ENCODE measurements at regions not wholly inside any gene's neighbourhood (a gene's known extent, or its start where the extent isn't known, plus 50 kb on each side); places are given as distances from the start of the nearest gene placed in this dataset.
"Not testable (repeated sequence)": the region's sequence is repeated elsewhere in the genome, so short reads cannot be mapped to it uniquely, and the experiment has no call there.

GRCh38 chr4:173735585-173735984 lies 205.6 kb upstream of the HAND2 start:
- H3K9me3 ChIP-seq: no peaks in the 10 kb centered on the region
- H3K27me3 ChIP-seq: no peaks in the 10 kb centered on the region
- no peaks in the 10 kb centered on the region for H3K4me1 ChIP-seq
- no peaks in the 10 kb centered on the region for H3K36me3 ChIP-seq
- ATAC-seq: no peak
- intact Hi-C loops (cut with DNase I): no loop called here
- TF ChIP-seq CTCF (IDR thresholded peaks at IDR 0.05) (no peak), POLR2A (IDR thresholded peaks at IDR 0.05) (no peak)
- no peak overlapping the region for H3K4me3 ChIP-seq
- DNase-seq: no peak
- 49% methylated on average over 4 of the region's 4 CpGs for WGBS (ENCODE audit: insufficient coverage, low coverage, low lambda C conversion rate, missing lambda C conversion rate)
- H3K27ac ChIP-seq: no peak overlapping the region

GRCh38 chr4:173735049-173735448 lies 205.0 kb upstream of the HAND2 start:
- H3K27me3 ChIP-seq: no peaks in the 10 kb centered on the region
- DNase-seq: no peak
- intact Hi-C loops (cut with DNase I): no loop called here
- no peak overlapping the region for H3K27ac ChIP-seq
- H3K9me3 ChIP-seq: no peaks in the 10 kb centered on the region
- no peaks in the 10 kb centered on the region for H3K36me3 ChIP-seq
- no peak overlapping the region for H3K4me3 ChIP-seq
- TF ChIP-seq CTCF (IDR thresholded peaks at IDR 0.05): no peak
- no peak for TF ChIP-seq POLR2A (IDR thresholded peaks at IDR 0.05)
- H3K4me1 ChIP-seq: no peaks in the 10 kb centered on the region
- ATAC-seq: no peak
- 37% methylated on average over 3 of the region's 3 CpGs for WGBS (ENCODE audit: insufficient coverage, low coverage, low lambda C conversion rate, missing lambda C conversion rate)

GRCh38 chr4:173731257-173731656 lies 201.2 kb upstream of the HAND2 start:
- no peak for ATAC-seq
- no peaks in the 10 kb centered on the region for H3K27me3 ChIP-seq
- no peaks in the 10 kb centered on the region for H3K36me3 ChIP-seq
- no peak for TF ChIP-seq CTCF (IDR thresholded peaks at IDR 0.05)
- TF ChIP-seq POLR2A (IDR thresholded peaks at IDR 0.05): no peak
- intact Hi-C loops (cut with DNase I): no loop called here
- no peaks in the 10 kb centered on the region for H3K9me3 ChIP-seq
- H3K27ac ChIP-seq: no peak overlapping the region
- 25% methylated on average over 1 of the region's 1 CpG for WGBS (ENCODE audit: insufficient coverage, low coverage, low lambda C conversion rate, missing lambda C conversion rate)
- DNase-seq: no peak
- H3K4me3 ChIP-seq: no peak overlapping the region
- no peaks in the 10 kb centered on the region for H3K4me1 ChIP-seq

GRCh38 chr4:173722075-173722474 lies 192.0 kb upstream of the HAND2 start:
- intact Hi-C loops (cut with DNase I): no loop called here

GRCh38 chr4:173718504-173718903 lies 188.5 kb upstream of the HAND2 start:
- H3K36me3 ChIP-seq; H3K4me1 ChIP-seq; H3K9me3 ChIP-seq; intact Hi-C loops (cut with DNase I); H3K27ac ChIP-seq; H3K27me3 ChIP-seq; ATAC-seq; DNase-seq; H3K4me3 ChIP-seq: not testable (repeated sequence)
- 15% methylated on average over 1 of the region's 1 CpG for WGBS (ENCODE audit: insufficient coverage, low coverage, low lambda C conversion rate, missing lambda C conversion rate)

More at GRCh38 chr4:173722075-173722474, 192.0 kb upstream of the HAND2 start:
- Histone ChIP-seq H3K27ac (no peak overlapping the region), H3K4me1 (no peaks in the 10 kb centered on the region), H3K9me3 (no peaks in the 10 kb centered on the region), H3K36me3 (no peaks in the 10 kb centered on the region), H3K4me3 (no peak overlapping the region), H3K27me3 (no peaks in the 10 kb centered on the region)
- no peak for DNase-seq
- no peak for ATAC-seq
- TF ChIP-seq CTCF (IDR thresholded peaks at IDR 0.05) (no peak), POLR2A (IDR thresholded peaks at IDR 0.05) (no peak)
- 88% methylated on average over 1 of the region's 1 CpG for WGBS (ENCODE audit: insufficient coverage, low coverage, low lambda C conversion rate, missing lambda C conversion rate)

Measured in right lobe of liver (tissue), 6 donors.